Endothelial cell of umbilical vein (primary cell): ENCODE measurements at regions not wholly inside any gene's neighbourhood (a gene's known extent, or its start where the extent isn't known, plus 50 kb on each side); places are given as distances from the start of the nearest gene placed in this dataset.

Experiments used
- BruUV-seq: library from RNA; stranded (reverse); fragments of 400-500 nt; replicated peaks from 2 replicates; lab custom pipeline; 2021; lab: Mats Ljungman, UMichigan
- CTCF ChIA-PET: fragments of 300-600, 350-600 bp; sonication (Branson Sonifier 250); formaldehyde crosslinking; loops from one replicate; lab custom pipeline; 2021; ENCODE audit warnings: antibody characterized with exemption, inconsistent platforms; lab: Charles Lee
- POLR2A ChIA-PET: fragments of 300-600, 350-600 bp; sonication (Branson Sonifier 250); formaldehyde crosslinking; loops from one replicate; lab custom pipeline; 2021; ENCODE audit warnings: antibody characterized with exemption, inconsistent platforms; lab: Charles Lee
- DNase-seq: peaks from one replicate; pipeline ENCODE4 v3.0.0-alpha.2; 2011; ENCODE audit warnings: low read depth, low spot score
- FAIRE-seq: peaks from 2 replicates; lab custom pipeline; 2011; peaks lifted over from hg19 to GRCh38; lab: Jason Lieb, UNC
- H2AFZ ChIP-seq: 2 replicates; pipeline ENCODE4 v1.6.0; 2012; ENCODE audit warnings: low read depth, low read length, control low read depth, inconsistent platforms
- H3K27ac ChIP-seq: 2 replicates; pipeline ENCODE4 v1.5.1; 2011; ENCODE audit warnings: low read depth, mild to moderate bottlenecking, control low read depth, low read length, moderate library complexity; ENCODE audit not compliant: insufficient read depth
- H3K27me3 ChIP-seq, 2 experiments: 2 replicates each; pipeline versions ENCODE4 v1.6.0 to v1.6.1; 2011; ENCODE audit warnings: low read length in 2 of 2, mixed read lengths in 1 of 2; ENCODE audit not compliant: control insufficient read depth in 2 of 2, insufficient read depth in 2 of 2
- H3K36me3 ChIP-seq, 2 experiments: 2 replicates in 1 of 2; 3 replicates in 1 of 2; pipeline ENCODE4 v1.5.1; 2011; ENCODE audit warnings: low read length in 2 of 2, mild to moderate bottlenecking in 1 of 2, moderate library complexity in 1 of 2; ENCODE audit not compliant: control insufficient read depth in 2 of 2, insufficient read depth in 2 of 2; ENCODE audit errors: extremely low read depth in 1 of 2
- H3K4me1 ChIP-seq: 3 replicates; pipeline ENCODE4 v1.5.1; 2011; ENCODE audit warnings: mild to moderate bottlenecking, low read length; ENCODE audit not compliant: control insufficient read depth, insufficient read depth; ENCODE audit errors: extremely low read depth
- H3K4me2 ChIP-seq: 2 replicates; pipeline ENCODE4 v1.6.1; 2011; ENCODE audit warnings: low read length, control low read depth, mixed read lengths; ENCODE audit not compliant: insufficient read depth
- H3K4me3 ChIP-seq, 3 experiments: fragments of 200-600 bp in 1 of 3; sonication (generic), shearing (Covaris generic) in 1 of 3; replicated peaks in 1 of 3; 2 replicates each; pipeline ENCODE4 v1.5.1; 2011 to 2016; ENCODE audit warnings: control low read depth in 3 of 3, low read length in 3 of 3, mild to moderate bottlenecking in 2 of 3, inconsistent platforms in 1 of 3, low read depth in 1 of 3, moderate library complexity in 1 of 3; ENCODE audit not compliant: insufficient read depth in 1 of 3
- H3K79me2 ChIP-seq: 2 replicates; pipeline ENCODE4 v1.6.0; 2012; ENCODE audit warnings: low read length, inconsistent platforms; ENCODE audit not compliant: control insufficient read depth, insufficient read depth
- H3K9ac ChIP-seq: replicated peaks from 2 replicates; pipeline ENCODE3; 2011; ENCODE audit warnings: low read length, control low read depth; ENCODE audit not compliant: insufficient read depth; ENCODE audit errors: extremely low read depth
- H3K9me1 ChIP-seq: replicated peaks from 3 replicates; pipeline ENCODE4 v1.6.0; 2011; ENCODE audit warnings: mild to moderate bottlenecking, low read length; ENCODE audit not compliant: control insufficient read depth, insufficient read depth; ENCODE audit errors: extremely low read depth
- H3K9me3 ChIP-seq: replicated peaks from 2 replicates; pipeline ENCODE4 v1.5.1; 2012; ENCODE audit warnings: low read length, inconsistent platforms; ENCODE audit not compliant: control insufficient read depth, insufficient read depth
- H4K20me1 ChIP-seq: replicated peaks from 2 replicates; pipeline ENCODE3; 2011; ENCODE audit warnings: mild to moderate bottlenecking, low read length; ENCODE audit not compliant: control insufficient read depth, insufficient read depth; ENCODE audit errors: extremely low read depth
- CTCF ChIP-seq, 2 donors: IDR thresholded peaks; 1 replicate in 1 of 2; 2 replicates in 1 of 2; pipeline ENCODE4 v1.5.1; 2011; ENCODE audit warnings: low read length in 2 of 2, mild to moderate bottlenecking in 2 of 2, moderate library complexity in 2 of 2, control low read depth in 1 of 2, inconsistent platforms in 1 of 2, low read depth in 1 of 2; ENCODE audit not compliant: insufficient read depth in 1 of 2; ENCODE audit errors: extremely low read depth in 1 of 2
- EZH2 ChIP-seq: IDR thresholded peaks from 2 replicates; pipeline ENCODE4 v1.6.1; 2012; ENCODE audit warnings: borderline replicate concordance, low read depth, mild to moderate bottlenecking, moderate library complexity, low read length, inconsistent platforms; ENCODE audit not compliant: severe bottlenecking
- FOS ChIP-seq: IDR thresholded peaks from 2 replicates; pipeline ENCODE4 v1.6.1; 2011; ENCODE audit warnings: mild to moderate bottlenecking, low read length, moderate library complexity, borderline replicate concordance; ENCODE audit not compliant: insufficient read depth
- GATA2 ChIP-seq: IDR thresholded peaks from 2 replicates; pipeline ENCODE4 v1.7.0; 2011; ENCODE audit warnings: low read depth, mild to moderate bottlenecking, moderate library complexity, mixed read lengths, low read length; ENCODE audit not compliant: insufficient read length, insufficient read depth
- JUN ChIP-seq: IDR thresholded peaks from 2 replicates; pipeline ENCODE4 v1.6.1; 2011; ENCODE audit warnings: borderline replicate concordance, low read depth; ENCODE audit not compliant: insufficient read length, insufficient read depth
- MAX ChIP-seq: IDR thresholded peaks from 2 replicates; pipeline ENCODE4 v1.6.1; 2011; ENCODE audit not compliant: insufficient read depth, insufficient read length
- MYC ChIP-seq: IDR thresholded peaks from one replicate; pipeline ENCODE4 v1.6.1; 2011; ENCODE audit warnings: mild to moderate bottlenecking, low read depth, low read length
- POLR2A ChIP-seq: IDR thresholded peaks from 2 replicates; pipeline ENCODE4 v1.6.1; 2012; ENCODE audit warnings: low read depth, mild to moderate bottlenecking, control low read depth, low read length
- POLR2AphosphoS5 ChIP-seq: IDR thresholded peaks from 2 replicates; pipeline ENCODE4 v1.6.1; 2012; ENCODE audit warnings: low read depth, mild to moderate bottlenecking, control low read depth, low read length, moderate library complexity; ENCODE audit not compliant: insufficient read depth
- dilution Hi-C: fragments of 300-500 bp; cut with MboI; formaldehyde crosslinking; loops from one replicate; pipeline ENCODE4 v1.15.0; 2019; ENCODE audit warnings: low sequenced_read_pairs; ENCODE audit not compliant: extremely low pct_ligation_motif_present
- intact Hi-C: fragments of 100-400 bp; cut with micrococcal nuclease; formaldehyde crosslinking; loops from one replicate; pipeline ENCODE4 v1.10.0; 2022

- no peaks in the 10 kb centered on the region for H3K9me1 ChIP-seq
- CTCF ChIA-PET, result interaction anchor here (0.7 to 0.9 kb wide), 2 partner anchors 9 to 19 kb away, joined by 3 to 4 read pairs; no protein-coding TSS in a partner anchor
- no peak overlapping the region for H2AFZ ChIP-seq
- FAIRE-seq (no peak), DNase-seq (no peak)
- TF ChIP-seq POLR2A (no peak), GATA2 (no peak), JUN (no peak), POLR2AphosphoS5 (no peak), CTCF (IDR thresholded peaks at IDR 0.05; ENCODE audit: extremely low read depth in 1 of 2, insufficient read depth in 1 of 2, low read depth in 1 of 2, low read length in 2 of 2) (no peak), MAX (no peak), MYC (no peak), FOS (no peak), EZH2 (no peak)
- no peak overlapping the region for H3K9ac ChIP-seq
- H3K4me3 ChIP-seq, result no peak overlapping the region
- H3K27me3 ChIP-seq, result no peaks in the 10 kb centered on the region
- H3K27ac ChIP-seq, result no peak overlapping the region
- H3K4me2 ChIP-seq, result no peak overlapping the region
- dilution Hi-C loops, result no loop called here
- BruUV-seq, result no TSS peak
- POLR2A ChIA-PET, result no interaction called here
- no peaks in the 10 kb centered on the region for H3K36me3 ChIP-seq
- intact Hi-C loops, result no loop called here
- no peaks in the 10 kb centered on the region for H3K4me1 ChIP-seq
- H4K20me1 ChIP-seq, result no peaks in the 10 kb centered on the region
- no peaks in the 10 kb centered on the region for H3K9me3 ChIP-seq
- no peaks in the 10 kb centered on the region for H3K79me2 ChIP-seq
Observed at GRCh38 chr2:146541896-146542295, 1302.9 kb upstream of the ACVR2A start.
